ENCODE measurements at regions not wholly inside any gene's neighbourhood (a gene's known extent, or its start where the extent isn't known, plus 50 kb on each side); places are given as distances from the start of the nearest gene placed in this dataset.

GRCh38 chr3:20905210-20905805 lies 719.3 kb upstream of the SGO1 start:
- no peaks in the 10 kb centered on the region for H3K79me2 ChIP-seq (ENCODE audit: control insufficient read depth, insufficient read depth, low read length)
- ChIA-PET SMC1A (ENCODE audit: uncharacterized antibody, unreplicated experiment) (no interaction called here), POLR2A (no interaction called here), RAD21 (ENCODE audit: unreplicated experiment) (no interaction called here), CTCF (no interaction called here)
- in situ Hi-C loops (cut with MboI), result no loop called here
- no peaks in the 10 kb centered on the region for H3K4me1 ChIP-seq (ENCODE audit: control insufficient read depth, insufficient read depth, low read length)
- no peak overlapping the region for H3K4me2 ChIP-seq (ENCODE audit: control insufficient read depth, insufficient read depth)
- 36% methylated on average over 8 of the region's 8 CpGs for WGBS (ENCODE audit: insufficient coverage, insufficient replicate concordance, low lambda C conversion rate, missing lambda C conversion rate)
- no peaks in the 10 kb centered on the region for H3K36me3 ChIP-seq (ENCODE audit: control insufficient read depth in 2 of 2, insufficient read depth in 2 of 2, low read length in 1 of 2)
- TF ChIP-seq JUND (IDR thresholded peaks at IDR 0.05; ENCODE audit: low read depth, low read length), result no peak
- TF ChIP-seq ZNF384 (IDR thresholded peaks at IDR 0.05; ENCODE audit: borderline replicate concordance, low read depth, low read length), result no peak
- TF ChIP-seq EED (IDR thresholded peaks at IDR 0.05; ENCODE audit: low read depth), result no peak
- TF ChIP-seq SREBF1 (IDR thresholded peaks at IDR 0.05; ENCODE audit: low read length), result no peak
- no peak for TF ChIP-seq ZBTB11 (CRISPR knock-in tag; IDR thresholded peaks at IDR 0.05)
- no peak for TF ChIP-seq ZNF592 (IDR thresholded peaks at IDR 0.05)
- H3K9ac ChIP-seq (ENCODE audit: control insufficient read depth, insufficient read depth, low read length), result no peak overlapping the region
- H3K4me3 ChIP-seq, result no peak overlapping the region
- H4K20me1 ChIP-seq (ENCODE audit: control insufficient read depth, insufficient read depth), result no peaks in the 10 kb centered on the region
- intact Hi-C loops (cut with micrococcal nuclease; ENCODE audit: unreplicated experiment), result no loop called here
- no peak for DNase-seq (ENCODE audit: low read depth, low spot score)
- no peak for FAIRE-seq
- no peaks in the 10 kb centered on the region for H3K9me3 ChIP-seq (replicated peaks; ENCODE audit: control insufficient read depth, insufficient read depth, low read length)
- no peak overlapping the region for H3K27ac ChIP-seq (ENCODE audit: control insufficient read depth, insufficient read depth)
- H3K27me3 ChIP-seq (replicated peaks in 1 of 2; ENCODE audit: control insufficient read depth in 2 of 2, insufficient read depth in 2 of 2, low read length in 1 of 2), result no peaks in the 10 kb centered on the region
- no peak overlapping the region for H2AFZ ChIP-seq (ENCODE audit: control insufficient read depth, low read depth, low read length)
- ATAC-seq, result no peak
- BruUV-seq (replicated peaks), result no TSS peak
